Left cardiac atrium (tissue), 4 donors: ENCODE measurements at regions not wholly inside any gene's neighbourhood (a gene's known extent, or its start where the extent isn't known, plus 50 kb on each side); places are given as distances from the start of the nearest gene placed in this dataset.
A peak's percentile ranks its signal among the peaks of the same experiment; 100 is the strongest.

Experiments
- ATAC-seq, 2 donors: fragments of 200-7000 bp; cut with Tn5 transposase; one replicate each; pipeline ENCODE4 v1.9.1; 2020; ENCODE audit warnings: mild to moderate bottlenecking in 2 of 2, moderate library complexity in 2 of 2
- DNase-seq: peaks from one replicate; pipeline ENCODE4 v3.0.0-alpha.2; 2020
- intact Hi-C, 2 donors: fragments of 100-400 bp; cut with DNase I; formaldehyde crosslinking; loops; one replicate each; pipeline versions ENCODE4 v1.14.1 to v1.15.1; 2022 to 2023
- donor health status: DM: no; HTN: yes; CAD: no.
- donor health status: DM: no; HTN: yes; CAD: no; lungs with severe emphysema.
- donor health status: DM: yes; HTN: yes; CAD: no.
- donor health status: Dilated cardiomyopathy.

DNA sequence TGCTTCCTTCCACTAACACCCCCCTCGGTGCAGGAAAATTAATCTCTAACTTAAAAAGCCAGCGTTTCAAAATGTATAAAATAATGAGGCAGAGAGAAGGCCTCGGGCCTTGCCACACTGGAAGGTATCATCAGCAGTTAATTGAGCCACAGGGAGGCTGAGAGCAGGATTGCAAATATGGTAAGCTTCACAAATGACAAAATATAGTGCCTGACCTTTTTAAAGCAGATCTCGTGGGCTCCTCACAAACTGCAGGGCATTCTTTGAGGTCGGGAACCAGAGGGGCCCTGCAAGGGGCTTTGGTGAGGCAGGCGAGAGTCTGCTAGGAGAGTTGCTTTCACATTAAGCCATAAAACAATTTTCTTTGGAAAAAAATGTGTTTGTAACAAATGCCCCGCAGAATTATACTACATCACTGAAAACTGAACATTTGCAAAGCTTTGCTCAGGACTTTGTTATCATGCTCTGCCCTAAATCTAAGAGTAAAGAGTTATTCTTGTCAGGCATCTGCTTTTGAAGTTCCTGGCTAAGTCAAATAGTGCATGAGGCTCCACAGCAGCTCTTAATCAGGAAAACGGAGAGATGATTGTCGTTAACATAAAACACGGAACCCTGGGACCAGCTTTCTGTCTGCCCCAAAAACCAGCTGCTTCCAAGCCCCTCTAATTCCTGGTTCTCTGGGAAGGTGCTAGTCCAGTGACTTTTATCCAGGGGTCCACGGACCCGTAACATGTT, 61.4 kb upstream of the SYT13 start:
- intact Hi-C loops, result no loop called here
- ATAC-seq, result no peak
- no peak for DNase-seq

DNA sequence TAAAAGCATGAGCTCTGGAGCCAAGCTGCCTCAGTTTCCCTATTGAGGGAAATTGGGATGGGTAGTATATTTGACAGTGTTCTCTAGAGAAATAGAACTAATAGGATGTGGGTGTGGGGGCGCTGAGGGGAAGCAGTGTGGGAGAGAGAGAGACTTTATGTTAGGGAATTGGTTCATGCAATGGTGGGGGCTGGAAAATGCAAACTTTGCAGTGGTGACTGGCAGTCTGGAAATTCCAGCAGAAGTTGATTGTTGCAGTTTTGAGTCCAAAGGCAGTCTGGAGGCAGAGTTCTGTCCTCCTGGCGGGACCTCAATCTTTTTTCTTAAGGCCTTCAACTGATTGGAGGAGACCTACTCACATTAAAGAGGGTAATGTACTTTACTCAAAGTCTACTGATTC, 59.4 kb upstream of the SYT13 start:
- intact Hi-C loops, result no loop called here
- ATAC-seq, result no peak
- DNase-seq, result no peak

GRCh38 chr11:45344028-45344427, 57.9 kb upstream of the SYT13 start:
- ATAC-seq (no peak), DNase-seq (no peak)
- intact Hi-C loops, result no loop called here

GRCh38 chr11:45343444-45343843, 57.3 kb upstream of the SYT13 start:
- no peak for ATAC-seq
- intact Hi-C loops, result no loop called here
- DNase-seq, result no peak

GRCh38 chr11:45341372-45341771, 55.2 kb upstream of the SYT13 start:
- intact Hi-C loops, result loop anchor here in 1 of 2 donors (2.0 kb wide), 1 partner anchor 429 kb away; no protein-coding TSS in a partner anchor

GRCh38 chr11:45339729-45340519, 53.8 kb upstream of the SYT13 start:
- DNase-seq, result peak; percentile 95
- intact Hi-C loops, result loop anchor here in 1 of 2 donors (2.0 kb wide), 1 partner anchor 431 kb away; no protein-coding TSS in a partner anchor
- ATAC-seq, result peak; percentile 97

More at GRCh38 chr11:45341372-45341771, 55.2 kb upstream of the SYT13 start:
- no peak for DNase-seq
- ATAC-seq, result no peak

GRCh38 chr11:45337583-45338360, 51.6 kb upstream of the SYT13 start:
- ATAC-seq (no peak), DNase-seq (no peak)
- intact Hi-C loops, result no loop called here

GRCh38 chr11:45336136-45336535, 50.0 kb upstream of the SYT13 start:
- ATAC-seq, result no peak
- intact Hi-C loops, result no loop called here

More at GRCh38 chr11:45336136-45336535, 50.0 kb upstream of the SYT13 start:
- no peak for DNase-seq
